SW480 (cell line): ENCODE measurements at regions not wholly inside any gene's neighbourhood (a gene's known extent, or its start where the extent isn't known, plus 50 kb on each side); places are given as distances from the start of the nearest gene placed in this dataset.

Source experiments
- DNase-seq: peaks from one replicate; pipeline ENCODE4 v3.0.0-alpha.2; 2016; ENCODE audit warnings: low spot score

- DNase-seq: no peak
Observed at GRCh38 chr11:134686460-134687061, 274.5 kb upstream of the B3GAT1 start.

GRCh38 chr11:134685793-134686380, 273.8 kb upstream of the B3GAT1 start:
- no peak for DNase-seq

GRCh38 chr11:134684576-134684975, 272.5 kb upstream of the B3GAT1 start:
- no peak for DNase-seq

- DNase-seq: no peak
Observed at GRCh38 chr11:134683860-134684259, 271.8 kb upstream of the B3GAT1 start.

- no peak for DNase-seq
Observed at GRCh38 chr11:134682577-134682976, 270.5 kb upstream of the B3GAT1 start.

GRCh38 chr11:134679592-134679991, 267.6 kb upstream of the B3GAT1 start:
- no peak for DNase-seq

GRCh38 chr11:134678744-134679143, 266.7 kb upstream of the B3GAT1 start:
- no peak for DNase-seq

- no peak for DNase-seq
Observed at GRCh38 chr11:134677891-134678551, 266.0 kb upstream of the B3GAT1 start.

- no peak for DNase-seq
Observed at GRCh38 chr11:134677397-134677822, 265.4 kb upstream of the B3GAT1 start.

- DNase-seq: no peak
Observed at GRCh38 chr11:134676516-134677287, 264.7 kb upstream of the B3GAT1 start.

GRCh38 chr11:134675983-134676382, 263.9 kb upstream of the B3GAT1 start:
- no peak for DNase-seq

- no peak for DNase-seq
Observed at GRCh38 chr11:134674974-134675373, 262.9 kb upstream of the B3GAT1 start.

GRCh38 chr11:134670961-134671370, 258.9 kb upstream of the B3GAT1 start:
- no peak for DNase-seq

GRCh38 chr11:134670247-134670782, 258.3 kb upstream of the B3GAT1 start:
- no peak for DNase-seq

- no peak for DNase-seq
Observed at GRCh38 chr11:134669796-134670195, 257.8 kb upstream of the B3GAT1 start.

- DNase-seq: no peak
Observed at GRCh38 chr11:134668796-134669195, 256.8 kb upstream of the B3GAT1 start.

GRCh38 chr11:134668076-134668475, 256.0 kb upstream of the B3GAT1 start:
- no peak for DNase-seq

- DNase-seq: no peak
Observed at GRCh38 chr11:134667505-134667904, 255.5 kb upstream of the B3GAT1 start.

GRCh38 chr11:134667175-134667500, 255.1 kb upstream of the B3GAT1 start:
- DNase-seq: no peak

- DNase-seq: no peak
Observed at GRCh38 chr11:134666273-134667174, 254.5 kb upstream of the B3GAT1 start.

- no peak for DNase-seq
Observed at GRCh38 chr11:134665571-134666270, 253.7 kb upstream of the B3GAT1 start.
